Epithelial cell of prostate (primary cell): ENCODE measurements at regions not wholly inside any gene's neighbourhood (a gene's known extent, or its start where the extent isn't known, plus 50 kb on each side); places are given as distances from the start of the nearest gene placed in this dataset.

Experiments
- DNase-seq: peaks from one replicate; pipeline ENCODE4 v3.0.0-alpha.2; 2011; ENCODE audit warnings: low read depth, low spot score
- H3K27ac ChIP-seq: fragments of 450-650 bp; 2 replicates; pipeline ENCODE4 v1.5.1; 2017; ENCODE audit warnings: mild to moderate bottlenecking

DNA sequence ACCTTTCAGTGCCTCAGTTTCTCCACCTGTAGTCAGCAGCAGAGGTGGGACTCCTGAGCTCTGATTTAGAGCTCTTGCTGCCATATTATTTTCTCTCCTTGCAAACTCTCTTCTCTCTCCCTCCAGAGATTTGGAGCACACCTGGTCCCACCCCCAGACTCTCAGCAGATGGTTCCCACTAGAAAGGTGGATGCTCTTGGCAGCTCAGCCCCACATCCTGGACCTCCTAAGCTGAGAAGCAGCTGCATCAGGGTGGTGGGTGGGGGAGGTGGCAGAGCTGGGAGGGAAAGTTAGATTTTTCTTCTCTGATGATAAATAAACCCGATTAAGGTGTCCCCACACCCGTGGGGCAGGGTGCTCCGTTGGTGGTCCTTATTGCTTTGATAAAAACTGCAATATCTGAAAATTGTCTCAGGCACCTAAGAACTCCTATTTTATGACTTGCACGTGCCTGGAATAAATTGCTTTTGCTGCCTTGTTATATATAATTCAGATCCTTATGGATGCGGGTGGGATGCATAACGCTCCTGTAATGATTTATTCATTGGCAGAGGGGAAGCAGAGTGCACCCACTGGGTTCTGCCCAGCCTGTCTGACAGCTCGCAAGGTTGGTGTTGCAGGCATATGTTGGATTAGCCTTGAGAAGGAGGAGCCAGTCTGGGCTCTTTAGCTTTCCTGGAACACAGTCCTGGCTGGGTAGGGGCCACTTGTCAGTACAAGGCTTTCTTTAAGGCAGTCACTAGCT, 214.2 kb downstream of the SUDS3 start:
- H3K27ac ChIP-seq, result no peak overlapping the region
- DNase-seq, result no peak

DNA sequence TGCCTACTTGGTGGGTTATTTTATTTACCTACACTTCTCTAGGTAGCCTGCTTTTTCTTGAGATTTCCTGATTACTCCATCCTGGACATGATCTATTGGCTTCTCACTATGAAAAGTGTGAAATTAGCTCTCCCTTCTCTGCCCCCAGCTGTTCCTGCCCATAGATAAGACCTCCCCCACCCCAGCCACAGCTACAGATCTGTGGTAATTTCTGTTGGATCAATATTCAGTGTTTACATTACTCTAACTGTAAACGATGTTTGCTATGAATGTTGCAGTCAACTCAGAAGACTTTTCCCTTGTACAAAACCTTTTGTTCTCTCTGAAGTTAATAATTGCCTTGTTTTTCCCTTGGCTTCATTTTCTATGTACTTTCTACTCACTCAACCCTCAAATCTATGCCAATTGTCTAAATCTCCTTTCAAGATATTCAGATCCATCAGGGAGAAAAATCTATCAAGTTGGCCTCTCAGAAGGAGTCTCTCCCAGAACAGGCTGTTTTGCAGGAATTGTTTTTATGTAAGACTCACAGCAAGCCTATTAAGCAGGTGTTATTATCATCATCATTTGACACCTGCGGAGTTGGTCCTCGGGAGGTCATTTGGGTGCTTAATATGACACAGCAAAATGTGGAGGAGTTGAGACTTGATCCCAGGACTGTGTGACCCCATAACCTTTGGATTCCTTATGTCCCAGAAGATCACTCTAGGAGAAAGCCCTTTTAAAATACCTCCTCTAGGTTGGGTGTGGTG, 227.4 kb downstream of the SUDS3 start:
- H3K27ac ChIP-seq, result no peak overlapping the region
- DNase-seq, result no peak

DNA sequence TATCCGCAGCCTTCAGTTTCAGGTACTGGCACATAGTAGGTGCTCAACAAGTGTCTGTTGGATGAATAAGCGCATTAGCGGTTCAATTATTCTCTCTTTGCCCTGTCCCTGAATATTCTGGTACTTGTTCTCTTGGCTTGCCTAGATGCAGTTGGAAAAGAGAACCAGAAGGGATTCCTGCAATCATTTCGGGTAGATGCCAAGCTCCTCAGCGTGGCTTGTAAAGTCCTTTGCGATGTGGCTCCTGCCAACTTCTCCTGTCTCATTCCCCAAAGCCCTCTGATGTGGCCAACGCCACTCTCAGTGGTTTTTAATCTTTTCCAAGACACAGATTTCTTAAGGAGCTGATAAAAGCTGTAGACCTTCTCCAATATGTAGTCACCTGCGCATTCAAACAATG, 230.3 kb downstream of the SUDS3 start:
- DNase-seq, result no peak
- H3K27ac ChIP-seq, result no peak overlapping the region

DNA sequence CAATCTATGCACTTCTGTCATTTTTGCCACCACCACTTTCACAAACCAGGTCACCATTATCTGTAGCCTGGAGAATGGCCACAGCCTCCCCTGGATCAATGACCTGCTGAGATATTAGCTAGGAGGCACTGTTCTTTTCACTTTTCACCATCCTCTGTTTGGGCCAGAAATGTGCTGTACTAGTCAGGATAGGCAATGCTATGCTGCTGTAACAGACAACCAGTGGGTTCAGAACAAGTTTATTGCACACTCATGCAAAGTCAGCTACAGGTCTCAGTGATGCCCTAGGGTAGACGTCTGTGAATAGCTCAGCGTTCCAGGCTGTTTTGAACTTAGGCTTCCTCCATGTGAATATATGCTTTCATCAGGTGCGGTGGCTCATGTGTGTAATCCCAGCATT, 231.5 kb downstream of the SUDS3 start:
- H3K27ac ChIP-seq, result no peak overlapping the region
- DNase-seq, result no peak

DNA sequence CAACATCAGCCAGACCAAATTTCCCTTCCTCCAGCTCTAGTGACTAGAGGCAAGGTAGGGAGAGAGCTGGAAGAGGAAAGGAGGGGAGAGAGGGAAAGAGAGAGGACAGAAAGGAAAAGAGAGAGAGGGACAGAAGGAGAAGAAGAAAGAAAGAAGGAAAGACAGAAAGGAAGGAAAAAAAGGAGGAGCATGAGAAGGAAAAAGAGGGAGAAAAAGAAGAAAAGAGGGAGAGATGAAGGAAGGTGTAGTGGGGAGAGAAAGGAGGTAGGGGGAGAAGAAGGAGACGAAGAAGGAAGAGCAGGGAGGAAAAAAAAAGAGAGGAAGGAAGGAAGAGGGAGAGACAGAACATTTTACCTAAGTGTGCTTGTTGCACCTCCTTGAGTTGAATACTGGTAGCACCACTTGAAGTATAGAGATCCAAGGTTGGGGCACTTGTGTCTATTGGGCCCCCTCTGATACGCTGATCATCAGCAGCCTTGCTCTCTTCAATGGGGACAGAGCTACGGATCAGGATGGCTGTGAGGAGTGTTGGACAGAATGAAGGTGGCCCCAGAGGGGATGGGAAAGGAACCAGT, 232.5 kb downstream of the SUDS3 start:
- H3K27ac ChIP-seq, result no peak overlapping the region
- no peak for DNase-seq

DNA sequence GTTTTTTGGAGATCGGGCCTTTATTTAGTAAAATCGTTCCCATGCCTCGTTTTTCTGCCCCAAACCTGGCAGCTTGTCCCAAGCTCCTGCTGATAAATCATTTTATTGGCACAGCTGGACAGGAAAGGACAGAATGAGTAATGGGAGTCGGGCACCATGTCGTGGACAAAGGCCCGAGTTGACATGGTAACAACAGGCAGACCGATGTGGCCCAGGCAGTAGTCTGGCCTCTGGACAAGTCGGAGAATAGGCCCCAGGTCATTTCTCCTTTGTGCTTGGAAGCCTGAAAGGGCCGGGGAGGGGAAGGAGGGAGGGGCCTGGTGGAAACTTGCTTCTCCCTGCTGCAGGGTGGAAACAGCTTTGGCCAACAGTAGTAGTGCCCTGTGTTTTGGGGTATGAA, 234.9 kb downstream of the SUDS3 start:
- no peak overlapping the region for H3K27ac ChIP-seq
- no peak for DNase-seq

DNA sequence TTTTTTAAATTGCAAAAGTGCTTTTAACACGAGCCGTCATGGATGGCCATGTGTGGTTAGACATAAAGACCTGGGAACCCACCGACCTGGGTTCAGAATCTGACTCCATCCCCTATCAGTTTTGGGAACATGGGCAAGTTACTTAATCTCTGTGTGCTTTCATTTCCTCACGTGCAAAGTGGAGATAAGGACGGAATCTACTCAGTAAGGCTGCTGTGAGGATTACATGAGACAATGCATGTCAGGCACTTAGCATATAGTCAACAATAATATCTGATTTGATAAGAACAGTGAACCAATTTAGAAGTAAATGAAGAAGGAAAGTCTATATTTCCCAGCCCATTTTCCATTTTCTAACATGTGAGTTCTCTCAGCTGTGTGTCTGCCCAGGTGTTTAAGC, 235.4 kb downstream of the SUDS3 start:
- no peak for DNase-seq
- H3K27ac ChIP-seq, result no peak overlapping the region

DNA sequence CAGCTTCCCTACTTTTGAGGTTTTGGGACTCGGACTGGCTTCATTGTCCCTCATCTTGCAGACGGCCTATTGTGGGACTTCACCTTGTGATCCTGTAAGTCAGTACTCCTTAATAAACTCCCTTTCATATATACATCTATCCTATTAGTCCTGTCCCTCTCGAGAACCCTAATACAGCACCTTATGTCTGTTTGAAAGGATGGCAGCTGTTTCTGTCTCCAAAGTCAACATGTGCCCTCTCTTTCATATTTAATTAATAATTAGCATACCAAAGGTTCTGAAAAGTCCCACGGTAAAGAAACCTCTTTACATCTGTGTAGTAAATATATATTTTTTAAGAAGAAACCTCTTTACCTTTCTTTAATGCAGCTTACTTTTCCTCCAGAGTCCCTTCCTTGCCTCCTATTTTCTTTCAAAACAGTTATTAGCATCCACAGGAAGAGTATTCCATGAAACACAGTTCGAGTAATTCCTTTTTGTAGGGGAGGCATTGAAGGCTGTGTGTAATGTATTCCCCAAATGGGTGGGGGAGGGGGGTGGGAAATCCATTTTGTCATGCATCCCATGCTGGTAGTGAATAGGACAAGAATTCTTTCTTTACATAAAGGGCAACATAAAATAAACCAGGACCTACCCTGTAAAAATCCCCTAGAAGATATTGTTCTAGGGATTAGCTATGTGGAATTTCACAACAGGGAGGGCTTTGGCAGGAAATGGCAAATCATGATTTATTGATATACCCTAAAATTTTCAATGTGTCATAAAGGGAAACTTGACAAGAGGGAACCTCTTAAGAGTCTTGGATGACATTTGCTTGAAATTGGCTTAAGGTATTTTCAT, 241.5 kb downstream of the SUDS3 start:
- no peak for DNase-seq

DNA sequence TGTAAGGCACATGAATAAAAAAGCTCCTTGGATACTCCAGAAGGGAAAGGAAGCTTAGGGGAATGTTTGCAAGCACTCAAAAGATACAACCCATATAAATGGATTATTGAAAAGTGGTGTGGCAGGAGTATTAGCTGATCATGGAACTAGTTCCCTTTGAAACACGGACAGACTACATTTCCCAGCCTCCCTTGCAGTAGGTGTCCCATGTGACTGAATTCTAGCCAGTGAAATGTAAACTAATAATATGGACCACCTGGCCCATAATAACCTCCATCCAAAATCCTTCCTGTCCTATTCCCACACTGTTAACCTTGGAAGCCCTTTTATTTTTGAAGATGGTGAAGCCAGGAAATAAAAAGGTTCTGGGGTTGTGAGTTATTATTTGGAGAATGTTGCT, 242.3 kb downstream of the SUDS3 start:
- no peak overlapping the region for H3K27ac ChIP-seq
- no peak for DNase-seq

More for the DNA sequence above, 241.5 kb downstream of the SUDS3 start:
- H3K27ac ChIP-seq, result no peak overlapping the region

DNA sequence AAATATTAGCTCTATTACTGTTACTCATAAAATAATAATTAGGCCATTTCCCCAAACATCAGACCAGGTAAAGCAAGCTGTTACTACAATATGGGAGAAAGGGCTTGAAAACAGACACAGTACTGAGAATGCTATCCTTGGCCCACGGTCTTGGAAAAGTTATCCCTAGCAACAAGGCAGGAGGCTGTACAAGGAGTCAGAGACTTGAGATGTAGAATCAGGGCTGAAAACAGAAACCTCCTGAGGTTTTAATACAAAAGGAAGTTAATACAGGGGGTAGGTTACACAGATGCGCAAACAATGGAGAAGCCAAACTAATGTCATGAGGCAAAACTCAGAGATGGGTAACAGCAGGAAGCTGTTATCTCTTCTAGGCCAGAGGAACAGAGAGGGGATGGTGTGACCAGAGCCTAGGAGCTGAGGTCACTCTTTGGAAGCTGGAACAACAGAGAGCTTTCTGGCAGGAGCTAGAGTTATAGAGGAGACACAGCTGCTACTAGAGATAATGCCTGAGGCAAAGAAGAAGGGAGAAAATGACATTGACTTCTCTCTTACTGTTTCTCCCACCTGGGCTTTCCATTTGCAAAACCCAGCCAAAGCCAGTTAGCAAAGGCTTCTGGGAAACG, 248.8 kb downstream of the SUDS3 start:
- DNase-seq, result no peak
- H3K27ac ChIP-seq, result no peak overlapping the region

DNA sequence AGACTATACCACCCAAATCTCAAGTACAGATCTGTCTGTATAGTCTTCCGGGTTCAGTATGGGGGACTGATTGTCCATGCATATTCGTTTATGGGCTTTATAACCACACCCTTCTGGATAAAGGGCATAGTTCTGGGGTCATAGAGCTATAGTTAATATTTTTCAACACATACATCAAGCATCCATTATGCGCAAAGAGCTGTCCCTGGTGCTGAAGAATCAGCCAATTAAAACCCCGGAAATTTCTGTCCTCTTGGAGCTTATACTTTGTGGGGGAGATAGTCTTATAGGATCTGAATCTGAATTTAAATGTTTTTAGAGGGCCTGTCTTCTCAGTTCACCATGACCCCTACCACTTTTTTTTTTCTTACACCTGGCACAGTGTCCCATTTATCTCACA, 256.7 kb downstream of the SUDS3 start:
- no peak overlapping the region for H3K27ac ChIP-seq
- DNase-seq, result no peak

DNA sequence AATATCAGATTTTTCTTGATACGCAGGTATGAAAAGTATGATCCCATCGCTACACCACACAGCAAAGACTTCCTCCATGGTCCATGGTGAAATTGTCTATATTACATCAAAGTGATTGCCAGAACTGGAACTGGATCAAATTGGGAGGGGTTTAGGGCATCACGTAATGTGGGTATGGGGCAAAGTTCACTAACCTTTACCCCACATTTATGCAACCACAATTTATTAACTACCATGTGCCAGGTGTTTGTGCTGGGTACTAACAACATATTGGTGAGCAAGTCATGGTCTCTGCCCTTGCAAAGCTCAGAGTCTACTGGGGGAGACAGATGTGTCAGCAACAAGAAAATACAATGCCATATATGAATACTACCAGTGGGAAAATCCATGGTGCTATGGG, 258.9 kb downstream of the SUDS3 start:
- DNase-seq, result no peak
- H3K27ac ChIP-seq, result no peak overlapping the region

DNA sequence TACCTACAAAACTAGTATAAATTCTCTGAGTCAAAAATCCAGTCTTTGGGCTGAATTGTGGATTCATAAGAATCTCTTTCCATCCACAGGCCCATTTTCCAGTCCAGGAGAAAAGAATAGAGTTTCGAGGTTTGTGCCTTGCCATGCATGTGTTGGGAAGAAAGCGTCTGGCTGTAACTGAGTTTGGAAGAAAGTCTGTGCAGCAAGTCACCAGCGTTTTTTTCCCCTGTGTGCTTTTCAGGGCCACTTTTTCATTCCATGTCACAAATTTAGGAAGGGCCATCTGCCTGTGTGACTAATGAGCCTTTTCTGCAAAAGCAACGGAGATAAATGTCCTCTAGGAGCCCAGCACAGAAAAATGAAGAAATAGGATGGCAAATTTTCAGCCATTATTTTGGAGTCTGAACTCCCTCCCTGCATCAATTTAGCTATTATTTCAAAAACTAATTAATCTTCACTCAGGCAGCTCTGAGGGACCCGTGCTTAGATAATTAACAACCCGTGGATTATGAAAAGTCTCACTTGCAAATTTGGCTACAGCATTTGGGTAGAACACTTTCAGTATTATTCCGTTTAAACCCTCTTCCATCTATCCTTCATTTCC, 261.5 kb downstream of the SUDS3 start:
- DNase-seq, result no peak
- H3K27ac ChIP-seq, result no peak overlapping the region

DNA sequence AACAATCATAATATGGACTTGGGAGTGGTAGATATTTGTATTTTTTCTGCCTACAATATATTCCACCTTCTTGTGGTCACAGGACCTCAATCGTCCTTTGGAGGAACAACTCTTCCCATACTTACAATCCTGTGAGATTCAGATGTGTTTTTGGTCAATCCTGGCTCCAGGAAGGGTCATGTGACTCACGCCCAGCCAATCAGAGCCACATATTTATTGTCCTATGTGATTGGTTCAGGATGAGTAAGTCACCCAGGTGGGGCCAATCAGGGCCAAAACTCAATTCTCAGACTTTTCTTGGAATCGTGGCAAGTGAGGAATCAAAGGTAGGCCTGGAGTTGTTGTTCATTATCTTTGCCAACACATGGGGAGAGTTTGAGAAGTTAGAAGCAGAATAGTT, 264.9 kb downstream of the SUDS3 start:
- no peak overlapping the region for H3K27ac ChIP-seq
- DNase-seq, result no peak

DNA sequence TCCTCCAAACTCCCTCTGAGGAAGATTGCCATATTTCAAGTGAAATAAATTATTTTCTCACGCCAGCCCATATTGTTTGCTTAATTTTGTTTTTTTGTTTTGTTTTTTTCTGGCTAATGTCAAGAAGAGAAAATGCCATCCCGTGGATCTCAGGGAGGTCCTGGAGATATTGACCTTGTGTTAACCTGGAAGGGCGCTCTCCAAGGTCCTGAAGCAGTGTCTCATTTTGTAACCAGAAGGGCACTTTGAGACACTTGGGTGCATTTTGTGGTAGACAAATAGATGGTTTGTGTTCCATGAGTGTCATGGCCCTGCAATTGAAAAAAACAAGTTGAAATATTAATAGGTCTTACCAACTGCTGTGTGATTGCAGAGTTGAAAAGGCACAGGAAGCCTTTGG, 268.9 kb downstream of the SUDS3 start:
- H3K27ac ChIP-seq, result no peak overlapping the region
- DNase-seq, result no peak

DNA sequence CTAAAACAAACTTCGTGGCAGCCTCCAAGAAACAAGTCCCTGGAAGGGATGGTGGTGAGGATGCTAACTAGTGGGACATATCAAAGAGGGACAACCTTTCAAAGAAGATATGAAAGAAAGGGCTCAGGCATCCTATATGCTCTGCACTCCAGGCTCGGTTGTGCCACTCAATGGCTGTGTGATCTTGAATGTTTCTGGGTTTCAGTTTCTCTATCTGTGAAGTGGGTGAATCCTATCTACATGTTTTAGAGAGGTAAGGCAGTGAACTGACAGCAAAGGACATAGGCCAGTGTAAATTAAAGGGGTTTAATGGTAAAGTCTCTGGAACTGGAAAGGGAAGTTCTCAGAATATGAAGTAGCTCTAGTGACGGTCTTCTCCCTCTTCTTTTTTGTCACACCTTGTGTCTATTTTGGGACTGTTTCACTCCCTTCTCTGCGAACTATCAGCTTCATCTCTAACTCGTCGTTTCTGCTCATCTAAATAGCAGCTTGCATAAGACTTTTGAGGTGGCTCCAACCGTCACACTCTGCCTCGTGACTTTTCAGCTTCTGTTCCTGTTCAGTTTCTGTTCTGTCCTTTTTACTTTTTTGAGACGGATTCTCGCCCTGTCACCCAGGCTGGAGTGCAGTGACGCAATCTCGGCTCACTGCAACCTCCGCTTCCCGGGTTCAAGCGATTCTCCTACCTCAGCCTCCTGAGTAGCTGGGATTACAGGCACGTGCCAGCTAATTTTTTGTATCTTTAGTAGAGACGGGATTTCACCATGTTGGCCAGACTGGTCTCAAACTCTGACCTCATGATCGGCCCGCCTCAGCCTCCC, 273.6 kb downstream of the SUDS3 start:
- no peak overlapping the region for H3K27ac ChIP-seq
- DNase-seq, result no peak

DNA sequence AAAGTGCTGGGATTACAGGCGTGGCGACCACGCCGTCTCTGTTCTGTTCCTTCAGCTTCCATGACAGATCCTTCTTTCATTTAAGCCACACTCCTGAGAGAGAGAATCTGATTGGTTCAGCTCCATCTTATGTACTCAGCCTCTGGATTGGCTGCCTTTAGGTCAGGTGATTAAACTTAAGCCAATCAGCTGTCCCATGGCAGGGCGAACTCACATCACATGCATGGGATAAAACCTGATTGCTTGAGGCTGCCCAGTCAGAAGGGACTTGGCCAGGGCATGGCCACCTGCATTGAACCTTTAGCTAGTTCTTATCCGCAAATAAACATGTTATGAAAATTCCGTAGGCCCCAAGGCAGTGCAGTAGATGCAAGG, 274.2 kb downstream of the SUDS3 start:
- no peak for DNase-seq

DNA sequence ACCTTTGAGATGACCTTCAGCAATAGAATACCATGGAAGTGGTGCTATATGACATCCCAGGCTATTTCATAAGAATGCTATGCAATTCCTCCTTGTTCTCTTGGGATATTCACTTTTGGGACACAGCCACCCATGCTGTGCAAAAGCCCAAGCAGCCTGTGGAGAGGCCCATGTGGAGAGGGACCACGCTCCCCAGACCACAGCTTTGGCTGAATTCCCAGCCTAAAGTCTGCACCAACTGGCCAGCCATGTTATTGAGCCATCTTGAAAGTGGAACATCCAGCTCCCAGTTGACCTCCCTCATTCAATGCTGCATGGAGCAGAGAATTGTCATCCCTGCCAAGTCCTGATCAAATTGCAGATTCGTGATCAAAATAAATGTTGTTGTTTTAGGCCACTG, 275.1 kb downstream of the SUDS3 start:
- H3K27ac ChIP-seq, result no peak overlapping the region
- no peak for DNase-seq

More for the DNA sequence above, 274.2 kb downstream of the SUDS3 start:
- no peak overlapping the region for H3K27ac ChIP-seq

DNA sequence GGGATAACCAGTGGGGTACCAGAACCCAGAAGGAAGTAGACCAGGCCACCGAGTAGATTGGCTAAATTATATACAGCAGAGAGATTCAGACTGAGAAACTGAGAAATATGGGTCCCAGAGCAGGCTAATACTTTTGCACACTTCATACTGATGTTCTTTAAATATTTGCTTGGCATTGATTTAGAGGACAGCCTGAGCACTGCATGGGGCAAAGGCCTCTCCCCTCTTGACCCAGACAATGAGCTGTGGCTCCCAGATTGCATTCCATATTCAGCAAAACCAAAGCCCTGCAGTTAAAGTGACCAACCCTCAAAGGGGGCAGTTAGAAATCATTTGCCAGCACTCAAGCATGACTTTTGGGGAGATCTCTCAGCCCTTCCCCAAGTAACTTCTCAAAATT, 279.2 kb downstream of the SUDS3 start:
- DNase-seq, result no peak
- H3K27ac ChIP-seq, result no peak overlapping the region
